Stimulated activated CD4-positive, alpha-beta T cell treated with anti-CD3 and anti-CD28 coated beads, Interleukin-4, amount 100 ng/mL, for 24 hours (primary cell): ENCODE measurements at regions not wholly inside any gene's neighbourhood (a gene's known extent, or its start where the extent isn't known, plus 50 kb on each side); places are given as distances from the start of the nearest gene placed in this dataset.
"Not testable (repeated sequence)": the region's sequence is repeated elsewhere in the genome, so short reads cannot be mapped to it uniquely, and the experiment has no call there.

Experiments
- DNase-seq: peaks from one replicate; pipeline ENCODE4 v3.0.0-alpha.2; 2020

DNA sequence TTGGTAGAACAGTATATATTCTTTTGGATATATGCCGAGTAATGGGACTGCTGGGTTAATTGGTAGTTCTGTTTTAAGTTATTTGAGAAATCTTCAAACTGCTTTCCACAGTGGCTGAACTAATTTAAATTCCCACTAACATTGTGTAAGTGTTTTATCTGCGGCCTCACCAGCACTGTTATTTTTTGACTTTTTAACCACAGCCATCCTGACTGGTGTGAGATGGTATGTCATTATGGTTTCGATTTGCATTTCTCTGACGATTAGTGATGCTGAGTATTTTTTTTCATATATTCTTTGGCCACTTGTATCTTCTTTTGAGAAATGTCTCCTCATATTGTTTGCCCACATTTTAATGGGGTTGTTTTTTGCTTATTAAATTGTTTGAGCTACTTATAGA lies 357.4 kb downstream of the C12orf50 start:
- no peak for DNase-seq

DNA sequence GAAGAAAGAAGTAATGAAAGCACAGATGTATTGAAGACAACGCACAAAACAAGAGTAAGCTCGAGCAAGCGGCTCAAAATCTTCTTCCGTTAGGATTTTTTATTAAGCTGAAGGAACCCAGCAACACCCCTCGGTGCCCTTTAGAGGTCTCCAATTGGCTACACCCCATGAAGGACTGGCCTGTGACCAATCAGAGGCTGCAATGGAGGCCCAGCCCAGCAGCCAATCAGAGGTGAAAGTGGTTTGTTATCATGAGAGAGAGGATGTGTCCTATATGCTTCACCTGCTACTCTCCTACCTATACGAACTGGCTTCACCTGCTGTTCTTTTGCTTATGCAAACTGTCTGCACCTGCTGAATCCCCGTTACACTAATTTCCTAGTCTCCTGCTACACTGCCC lies 358.8 kb downstream of the C12orf50 start:
- DNase-seq = no peak

DNA sequence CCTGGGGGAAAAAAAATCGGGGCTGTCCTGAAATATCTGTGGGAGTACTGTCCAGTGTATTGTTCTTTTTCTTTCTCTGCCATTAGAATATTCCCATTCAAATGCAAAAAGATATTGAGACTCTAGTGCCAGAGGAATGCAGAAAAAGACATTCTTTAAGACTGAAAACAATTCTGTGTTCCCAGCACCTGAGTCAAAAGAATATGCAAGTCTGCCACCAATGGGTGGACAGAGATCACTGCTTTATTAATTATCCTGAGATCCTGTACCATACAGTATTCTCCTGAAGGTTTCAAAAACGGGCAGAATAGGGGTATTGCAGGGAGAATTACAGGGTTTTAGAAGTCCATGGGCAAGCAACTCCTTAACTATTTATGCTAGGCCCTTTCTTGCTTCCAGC lies 361.8 kb downstream of the C12orf50 start:
- DNase-seq = no peak

DNA sequence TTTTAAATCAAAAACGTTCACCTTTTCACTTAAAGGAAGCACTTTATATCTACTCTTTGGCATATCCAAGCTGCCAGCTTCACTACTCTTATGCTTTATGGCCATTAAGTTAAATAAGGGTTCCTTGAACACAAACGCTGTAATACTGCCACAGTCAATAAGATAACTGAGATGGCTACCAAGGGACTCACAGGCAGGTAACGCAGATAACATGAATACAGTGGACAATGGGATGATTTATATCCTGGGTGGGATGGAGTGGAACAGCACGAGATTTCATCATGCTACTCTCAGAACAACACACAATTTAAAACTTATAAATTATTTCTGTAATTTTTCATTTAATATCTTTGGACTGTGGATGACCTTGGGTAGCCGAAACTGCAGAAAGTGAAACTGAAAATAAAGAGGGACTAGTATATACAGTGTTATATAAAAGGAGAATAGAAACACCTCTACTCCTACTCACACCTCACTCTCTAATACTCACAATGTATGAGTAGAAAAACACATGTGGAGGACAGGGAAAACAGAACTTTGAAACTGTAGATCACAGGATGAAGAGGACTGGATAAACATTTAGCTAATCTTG lies 367.3 kb downstream of the C12orf50 start:
- DNase-seq = no peak

DNA sequence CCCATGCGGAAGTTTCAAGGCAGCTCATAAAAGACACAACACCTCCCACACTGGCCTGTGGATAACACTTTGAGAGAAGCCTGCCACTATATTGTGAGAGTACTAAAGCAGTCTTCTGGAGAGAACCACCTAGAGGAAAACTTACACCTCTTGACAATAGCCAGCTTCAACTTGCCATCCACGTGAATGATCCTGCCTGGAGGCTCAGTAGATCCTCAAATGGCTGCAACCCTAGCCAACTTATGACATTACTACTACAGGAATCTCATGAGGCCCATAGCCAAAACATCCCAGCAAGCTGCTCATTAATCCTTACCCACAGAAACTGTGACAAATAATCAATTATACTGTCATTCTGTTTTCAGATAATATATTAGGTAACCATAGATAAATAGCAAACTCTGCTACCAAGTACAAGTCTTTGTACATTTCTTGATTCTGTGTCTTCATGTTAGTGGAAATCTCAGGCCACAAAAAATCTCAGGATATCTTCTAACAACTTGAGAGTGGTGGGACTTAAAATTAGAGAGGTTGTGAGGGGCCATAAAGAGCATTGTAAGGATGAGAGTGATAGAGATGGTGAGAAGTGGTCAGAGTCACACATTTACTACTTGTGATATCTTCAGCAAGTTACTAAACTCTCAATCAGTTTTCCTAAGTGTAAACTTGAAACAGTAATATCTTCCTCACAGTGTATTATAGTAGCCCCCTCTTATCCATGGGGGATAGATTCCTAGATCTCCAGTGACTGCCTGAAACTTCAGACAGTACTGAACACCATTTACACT lies 368.0 kb downstream of the C12orf50 start:
- DNase-seq = no peak

DNA sequence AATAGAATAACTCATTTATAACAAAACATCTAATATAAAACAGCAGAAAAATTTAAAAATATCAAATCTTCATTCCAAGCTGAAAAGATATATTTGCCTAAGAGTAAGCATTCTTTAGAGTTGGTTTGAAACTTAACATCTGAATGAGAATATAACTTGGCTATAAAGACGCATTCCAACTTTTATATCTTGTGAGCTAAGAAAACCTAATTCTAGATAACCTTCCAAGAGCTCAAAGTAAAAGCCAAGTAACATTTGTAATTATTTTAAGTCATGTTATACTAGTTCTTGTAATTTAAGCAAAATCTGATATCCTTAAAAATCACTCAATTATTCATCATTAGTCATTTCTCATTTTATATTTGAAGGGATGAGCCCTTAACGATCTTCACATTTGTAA lies 368.9 kb downstream of the C12orf50 start:
- DNase-seq = no peak

DNA sequence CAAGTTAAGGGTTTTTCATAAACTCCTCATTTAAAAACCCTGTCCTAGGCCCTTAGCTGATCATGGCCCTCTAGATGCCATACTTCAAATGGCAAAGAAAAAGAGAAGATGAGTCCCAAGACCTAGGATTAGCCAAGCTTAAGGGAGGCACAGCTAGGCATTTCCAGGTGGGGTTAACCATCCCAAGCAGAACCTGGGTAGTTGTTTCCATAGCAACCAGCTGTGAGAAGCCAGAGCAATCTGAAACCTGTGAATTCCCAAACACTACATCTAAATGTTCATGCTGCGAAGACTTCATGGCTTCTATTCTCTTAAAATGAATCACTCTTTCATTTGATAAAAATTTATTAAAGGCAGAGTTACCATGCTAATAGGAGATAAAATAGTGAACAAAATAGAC lies 372.9 kb downstream of the C12orf50 start:
- DNase-seq = no peak

DNA sequence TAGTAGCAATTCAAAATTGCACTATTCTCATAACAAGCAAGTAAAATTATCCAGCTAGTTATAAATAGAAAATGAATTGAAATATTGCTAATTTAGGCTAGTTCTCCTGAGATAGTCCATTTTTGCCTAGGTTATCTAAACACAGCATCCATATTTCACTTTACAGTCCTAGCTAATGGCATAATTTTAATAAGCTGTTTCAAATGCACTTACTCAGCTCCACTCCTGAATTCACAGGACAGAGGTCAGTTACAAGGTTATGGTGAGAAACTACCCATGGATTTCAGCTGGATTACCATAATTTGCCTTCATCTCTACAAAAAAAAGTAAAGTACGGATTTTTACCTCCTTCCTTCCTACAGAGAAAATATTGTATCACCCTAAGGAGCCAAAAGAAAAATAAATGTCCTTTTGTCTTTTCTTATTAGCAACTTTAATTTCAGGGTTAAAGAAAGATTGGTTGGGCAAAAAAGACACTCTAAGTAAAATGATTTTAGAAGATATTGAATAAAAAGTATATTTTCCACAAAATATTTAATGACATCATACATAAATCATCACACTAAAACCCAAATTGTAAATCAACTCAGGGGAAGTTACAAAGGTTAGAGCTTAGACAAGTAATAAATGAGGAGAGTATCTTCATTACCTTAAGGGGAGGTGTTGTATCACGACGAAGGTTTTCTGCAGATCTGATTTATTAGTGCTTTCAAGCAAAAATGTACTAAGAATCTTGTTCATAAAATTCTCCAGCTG lies 377.4 kb downstream of the C12orf50 start:
- DNase-seq = no peak

DNA sequence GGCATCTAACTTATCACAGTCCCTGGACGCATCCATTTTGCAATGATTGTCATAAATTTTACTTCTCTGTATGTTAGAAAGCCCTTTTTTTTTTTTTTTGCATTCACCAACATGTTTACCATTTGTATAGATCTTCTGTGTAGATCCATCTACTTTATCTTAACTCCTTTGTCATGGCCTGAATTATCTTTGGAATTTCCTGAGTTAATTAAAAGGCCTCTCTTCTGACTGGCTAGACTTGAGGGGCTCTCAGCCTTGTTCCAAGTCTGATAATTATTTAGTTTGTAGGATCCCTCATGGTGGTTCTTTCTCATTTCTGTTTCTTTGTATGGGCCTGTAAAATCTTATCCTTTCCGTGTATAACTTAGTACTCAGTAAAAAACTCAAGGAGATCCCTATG lies 387.0 kb downstream of the C12orf50 start:
- no peak for DNase-seq

DNA sequence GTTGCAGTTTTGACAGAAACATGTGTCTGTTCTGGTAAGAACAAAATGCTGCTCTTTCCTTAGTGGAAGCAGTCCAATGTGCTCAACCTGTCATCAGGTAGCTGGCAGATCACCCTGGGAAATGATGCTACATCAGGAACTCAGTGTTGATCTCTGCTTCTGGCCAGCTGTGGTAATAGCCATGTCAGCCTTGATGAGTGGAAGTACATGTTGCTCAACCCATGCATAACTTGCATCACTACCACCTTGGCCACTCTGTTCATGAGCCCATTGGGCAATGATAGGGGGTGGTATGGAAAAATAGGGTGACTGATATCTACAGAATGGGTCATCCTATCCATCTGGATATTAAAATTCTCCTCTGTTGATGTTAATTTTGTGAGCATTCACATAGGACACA lies 411.0 kb downstream of the C12orf50 start:
- no peak for DNase-seq

DNA sequence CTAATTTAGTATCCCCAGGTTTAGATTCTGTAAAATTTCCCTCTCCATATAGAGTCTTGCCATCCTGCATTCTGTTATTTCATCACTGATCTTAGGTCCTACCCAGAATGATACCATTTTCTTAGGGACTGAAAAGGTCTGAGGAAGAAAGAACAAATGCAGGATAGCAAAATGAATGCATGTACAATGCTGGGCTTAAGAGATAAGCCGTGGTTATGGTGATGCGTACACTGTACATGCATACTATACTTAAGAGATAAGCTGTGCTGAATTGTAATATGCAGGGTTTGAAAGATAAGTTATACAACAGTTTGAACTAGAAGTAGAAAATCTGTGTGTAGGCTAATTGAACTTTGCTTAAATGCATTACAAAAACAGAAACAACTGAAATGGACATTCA lies 416.2 kb downstream of the C12orf50 start:
- DNase-seq = no peak

DNA sequence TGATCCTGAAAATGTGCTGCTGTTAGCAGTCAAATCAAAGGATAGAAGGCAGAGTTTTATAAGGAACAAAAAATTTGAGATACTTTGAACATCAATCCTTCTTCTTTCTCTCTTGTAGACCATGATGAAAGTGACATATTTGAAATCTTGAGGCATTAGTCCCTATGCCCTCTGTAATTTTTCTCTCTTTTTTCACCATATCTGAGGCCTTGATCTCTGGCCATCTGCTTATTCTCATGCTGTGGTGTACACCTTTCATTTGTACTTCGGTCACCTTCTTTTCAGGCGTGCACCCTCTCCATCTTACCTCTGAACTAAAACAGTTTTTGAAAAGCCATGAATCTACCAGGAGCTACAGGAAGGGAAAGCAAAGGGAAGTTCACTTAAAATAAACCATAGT lies 420.9 kb downstream of the C12orf50 start:
- DNase-seq = no peak

DNA sequence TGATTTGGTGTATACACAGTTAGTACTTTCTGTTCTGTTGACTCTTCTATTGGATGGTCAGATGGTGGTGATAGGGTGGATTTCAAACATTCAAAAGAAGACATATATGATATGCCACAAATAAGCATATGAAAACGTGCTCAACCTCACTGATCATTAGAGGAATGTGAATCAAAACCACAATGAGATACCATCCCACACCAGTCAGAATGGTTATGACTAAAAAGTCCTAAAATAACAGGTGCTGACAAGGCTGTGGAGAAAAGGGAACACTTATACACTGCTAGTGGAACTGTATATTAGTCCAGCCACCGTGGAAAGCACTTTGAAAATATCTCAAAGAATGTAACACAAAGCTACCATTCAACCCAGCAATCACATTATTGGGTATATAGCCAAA lies 425.5 kb downstream of the C12orf50 start:
- DNase-seq = no peak

DNA sequence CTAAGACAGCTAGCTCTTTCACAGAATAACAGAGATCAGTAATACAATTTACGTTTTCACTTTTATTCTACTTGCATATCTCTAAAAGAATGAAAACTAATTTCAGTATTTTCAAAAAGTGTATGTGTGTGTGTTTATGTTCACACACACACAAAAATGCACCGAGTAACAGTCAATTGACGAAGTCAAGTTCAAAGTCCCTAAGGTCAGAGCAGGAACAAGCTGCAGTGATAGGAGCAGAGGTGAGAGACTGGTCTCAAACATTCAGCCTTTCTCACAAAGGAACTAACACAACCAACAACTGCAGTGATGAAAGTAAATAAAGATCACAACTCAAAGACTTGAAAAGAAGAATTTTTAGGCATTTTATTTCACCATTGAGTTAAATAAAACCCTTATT lies 429.7 kb downstream of the C12orf50 start:
- DNase-seq = no peak

DNA sequence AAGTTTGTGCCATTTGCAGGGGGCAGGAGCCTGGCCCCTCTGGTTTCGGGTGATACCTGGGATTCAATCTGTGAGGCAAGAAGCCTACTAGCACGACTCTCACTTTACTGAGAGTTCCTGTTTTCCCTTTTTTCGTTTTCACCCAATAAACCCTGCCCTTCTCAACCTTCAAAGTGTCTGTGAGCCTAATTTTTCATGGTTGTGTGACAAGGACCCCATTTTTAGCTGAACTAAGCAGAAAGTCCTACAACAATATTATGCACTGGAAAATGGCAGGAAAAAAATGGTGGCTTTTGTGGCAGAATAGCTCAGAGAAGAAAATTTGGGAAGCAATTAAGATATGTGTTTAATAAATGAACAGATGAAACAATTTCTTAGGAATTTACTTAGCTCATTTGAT lies 432.1 kb downstream of the C12orf50 start:
- no peak for DNase-seq

DNA sequence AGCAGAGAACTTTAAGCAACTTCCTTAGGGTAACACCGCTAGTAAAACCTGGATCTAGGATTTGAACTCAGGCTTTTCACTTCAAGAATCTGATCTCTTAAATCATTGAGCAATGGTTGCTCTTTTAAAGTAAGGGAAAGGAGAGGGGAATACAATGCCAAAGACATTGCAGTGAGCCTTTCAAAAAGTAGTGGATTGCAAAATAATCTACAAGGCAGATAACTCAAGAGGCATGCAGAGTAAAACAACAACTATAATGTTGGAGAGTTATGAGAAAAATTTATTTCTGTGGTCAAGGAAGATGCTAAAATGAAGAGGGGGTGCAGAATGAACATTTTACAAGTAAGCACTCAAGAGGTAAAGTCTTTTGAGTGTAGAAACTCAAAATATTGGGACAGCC lies 432.6 kb downstream of the C12orf50 start:
- DNase-seq = no peak

DNA sequence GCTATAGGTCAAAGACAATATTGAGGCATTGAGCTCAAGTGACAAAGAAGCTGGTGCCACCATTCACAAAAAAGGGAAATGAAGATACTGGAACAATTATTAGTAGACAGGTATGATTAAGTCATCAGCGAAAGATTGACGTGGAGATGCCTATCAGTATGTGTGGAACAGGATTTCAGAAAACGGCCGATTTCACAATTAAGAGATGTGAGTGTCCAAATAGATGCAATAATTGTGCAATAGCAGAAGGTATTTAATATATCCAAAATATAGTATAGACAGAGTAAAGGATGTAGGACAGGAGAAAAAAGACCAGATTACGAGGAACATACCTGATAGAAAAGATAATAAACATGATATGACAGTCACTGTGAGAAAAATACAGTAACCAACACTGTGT lies 433.1 kb downstream of the C12orf50 start:
- DNase-seq = no peak

DNA sequence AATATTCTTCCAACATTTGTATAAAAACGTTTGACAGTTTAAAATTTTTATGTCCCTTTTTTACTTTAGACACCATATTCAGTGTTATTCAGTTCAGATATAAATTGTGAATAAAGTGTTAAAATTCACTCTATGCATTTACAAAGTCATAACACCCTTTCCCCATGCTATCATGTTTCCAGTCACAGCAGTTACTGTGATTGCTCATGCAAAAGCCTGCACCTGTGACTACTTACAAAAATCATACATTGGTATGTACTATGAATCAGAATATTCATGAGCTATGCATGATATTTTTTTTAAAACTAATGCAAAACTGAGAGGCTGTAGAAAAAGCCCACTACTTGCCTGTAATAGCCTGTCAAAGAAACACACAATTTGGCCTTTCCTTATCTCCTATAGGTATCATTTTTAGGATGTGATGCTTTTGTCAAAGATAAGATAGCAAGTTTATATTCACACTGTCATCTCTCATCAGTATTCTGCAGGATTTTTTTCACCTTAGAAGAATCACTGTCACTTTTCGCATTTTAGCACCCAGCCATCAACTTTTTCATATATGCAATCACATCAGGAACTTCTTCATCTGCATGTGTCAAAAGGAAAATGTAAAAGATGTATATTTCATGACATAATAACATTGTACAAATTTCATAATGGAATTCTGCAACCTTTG lies 443.2 kb downstream of the C12orf50 start:
- DNase-seq = no peak

DNA sequence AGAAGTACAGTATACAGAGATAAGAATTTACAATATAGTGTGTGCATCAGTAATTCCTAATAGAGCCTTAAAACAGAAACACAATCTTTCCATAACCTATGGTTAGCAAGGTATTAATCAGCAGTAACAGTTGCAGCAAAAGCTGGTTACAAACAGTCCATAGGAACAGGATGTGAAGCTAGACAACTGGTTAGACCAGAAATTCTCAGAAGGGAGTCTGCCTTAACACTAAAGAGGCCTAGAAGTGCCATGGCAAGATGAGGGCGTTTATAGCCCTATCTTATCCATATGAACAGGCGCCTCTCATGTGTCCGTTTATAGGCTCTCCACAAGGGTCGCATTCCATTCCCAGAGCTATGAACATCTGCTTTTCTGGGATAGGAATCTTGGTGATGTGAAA lies 450.1 kb downstream of the C12orf50 start:
- DNase-seq = not testable (repeated sequence)

DNA sequence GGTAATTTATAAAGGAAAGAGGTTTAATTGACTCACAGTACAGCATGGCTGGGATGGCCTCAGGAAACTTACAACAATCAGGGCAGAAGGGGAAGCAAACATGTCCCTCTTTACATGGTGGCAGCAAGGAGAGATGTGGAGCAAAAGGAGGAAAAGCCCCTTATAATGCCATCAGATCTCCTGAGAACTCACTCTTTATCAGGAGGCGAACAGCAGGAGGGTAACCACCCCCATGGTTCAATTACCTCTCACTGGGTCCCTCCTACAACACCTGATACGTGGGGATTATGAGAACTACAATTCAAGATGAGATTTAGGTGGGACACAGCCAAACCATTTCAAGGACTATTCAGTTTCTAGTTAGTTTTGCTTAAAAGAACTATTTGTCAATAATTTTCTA lies 453.3 kb downstream of the C12orf50 start:
- DNase-seq = no peak

DNA sequence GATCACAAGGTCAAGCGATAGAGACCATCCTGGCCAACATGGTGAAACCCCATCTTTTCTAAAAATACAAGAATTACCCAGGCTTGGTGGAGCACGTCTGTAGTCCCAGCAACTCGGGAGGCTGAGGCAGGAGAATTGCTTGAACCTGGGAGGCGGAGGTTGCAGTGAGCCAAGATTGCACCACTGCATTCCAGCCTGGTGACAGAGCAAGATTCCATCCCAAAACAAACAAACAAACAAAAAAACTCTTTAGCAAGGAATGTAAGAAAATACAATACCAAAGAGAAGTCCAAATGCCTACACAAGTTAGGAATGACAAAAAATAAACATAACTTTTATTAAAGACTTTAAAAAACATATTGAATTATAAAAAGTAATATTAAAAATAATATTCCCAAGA lies 462.3 kb downstream of the C12orf50 start:
- not testable (repeated sequence) for DNase-seq

DNA sequence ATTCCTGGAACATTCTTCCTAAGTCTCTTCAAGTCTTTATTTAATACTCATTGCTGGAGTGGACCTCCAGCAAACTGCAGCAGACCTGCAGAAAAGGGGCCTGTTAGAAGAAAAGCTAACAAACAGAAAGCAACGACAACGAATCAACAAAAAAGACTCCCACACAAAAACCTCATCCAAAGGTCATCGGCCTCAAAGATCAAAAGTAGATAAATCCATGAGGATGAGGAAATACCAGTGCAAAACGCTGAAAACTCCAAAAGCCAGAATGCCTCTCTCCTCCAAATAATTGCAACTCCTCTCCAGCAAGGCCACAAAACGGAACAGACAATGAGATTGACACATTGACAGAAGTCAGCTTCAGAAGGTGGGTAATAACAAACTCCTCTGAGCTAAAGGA lies 472.2 kb downstream of the C12orf50 start:
- DNase-seq = no peak

DNA sequence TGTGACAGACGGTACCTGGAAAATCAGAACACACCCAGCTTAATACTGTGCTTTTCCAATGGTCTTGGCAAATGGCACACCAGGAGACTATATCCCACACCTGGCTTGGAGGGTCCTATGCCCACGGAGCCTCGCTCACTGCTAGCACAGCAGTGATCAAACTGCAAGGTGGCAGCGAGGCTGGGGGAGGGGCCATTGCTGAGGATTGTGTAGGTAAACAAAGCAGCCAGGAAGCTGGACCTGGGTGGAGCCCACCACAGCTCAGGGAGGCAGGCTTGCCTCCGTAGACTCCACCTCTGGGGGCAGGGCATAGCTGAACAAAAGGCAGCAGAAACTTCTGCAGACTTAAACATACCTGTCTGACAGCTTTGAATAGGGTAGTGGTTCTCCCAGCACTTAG lies 498.0 kb downstream of the C12orf50 start:
- not testable (repeated sequence) for DNase-seq

DNA sequence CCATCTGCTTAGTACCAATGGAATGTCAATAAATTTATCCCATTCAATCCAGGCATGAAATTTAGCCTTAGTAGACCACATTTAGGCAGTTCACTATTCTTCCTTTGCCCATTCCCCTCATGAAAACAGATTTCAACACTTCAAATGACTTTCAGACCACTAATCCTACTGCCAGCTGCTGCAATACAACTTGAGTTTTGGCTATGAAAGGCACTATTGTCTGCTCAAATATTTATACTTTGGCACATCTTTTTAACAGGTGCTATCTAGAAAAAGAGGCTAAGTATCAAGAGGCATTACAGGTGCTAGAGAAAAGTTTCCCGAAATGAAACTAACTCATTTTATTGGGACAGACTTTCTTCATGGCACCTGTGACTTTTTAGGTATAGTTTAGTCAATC lies 499.8 kb downstream of the C12orf50 start:
- DNase-seq = no peak
